ENCODE measurements at regions not wholly inside any gene's neighbourhood (a gene's known extent, or its start where the extent isn't known, plus 50 kb on each side); places are given as distances from the start of the nearest gene placed in this dataset.

- TF ChIP-seq POLR2A (IDR thresholded peaks at IDR 0.05; ENCODE audit: low read depth, low read length) (no peak), POLR2AphosphoS5 (IDR thresholded peaks at IDR 0.05; ENCODE audit: low read depth, low read length) (no peak), TAF1 (IDR thresholded peaks at IDR 0.05; ENCODE audit: low read depth, low read length) (no peak), POU2F2 (IDR thresholded peaks at IDR 0.05; ENCODE audit: low read depth, low read length) (no peak), SPI1 (IDR thresholded peaks at IDR 0.05; ENCODE audit: low read depth, low read length) (no peak)
Measured at GRCh38 chr10:108208038-108208437, 1043.5 kb upstream of the SORCS1 start.
